ENCODE measurements at regions not wholly inside any gene's neighbourhood (a gene's known extent, or its start where the extent isn't known, plus 50 kb on each side); places are given as distances from the start of the nearest gene placed in this dataset.

GRCh38 chr12:34339922-34340321 lies 317.6 kb downstream of the ALG10 start:
- no peak for TF ChIP-seq EP300 (IDR thresholded peaks at IDR 0.05)
- no peak for TF ChIP-seq CTCF (IDR thresholded peaks at IDR 0.05)
- TF ChIP-seq POLR2A (IDR thresholded peaks at IDR 0.05; ENCODE audit: low read depth), result no peak
